Activated naive CD4-positive, alpha-beta T cell treated with Interleukin-2 at 50 U/mL for 16 hours (primary cell): ENCODE measurements at regions not wholly inside any gene's neighbourhood (a gene's known extent, or its start where the extent isn't known, plus 50 kb on each side); places are given as distances from the start of the nearest gene placed in this dataset.
"Not testable (repeated sequence)": the region's sequence is repeated elsewhere in the genome, so short reads cannot be mapped to it uniquely, and the experiment has no call there.

ENCODE experiments used
- DNase-seq: peaks from one replicate; pipeline ENCODE4 v3.0.0-alpha.2; 2020

DNA sequence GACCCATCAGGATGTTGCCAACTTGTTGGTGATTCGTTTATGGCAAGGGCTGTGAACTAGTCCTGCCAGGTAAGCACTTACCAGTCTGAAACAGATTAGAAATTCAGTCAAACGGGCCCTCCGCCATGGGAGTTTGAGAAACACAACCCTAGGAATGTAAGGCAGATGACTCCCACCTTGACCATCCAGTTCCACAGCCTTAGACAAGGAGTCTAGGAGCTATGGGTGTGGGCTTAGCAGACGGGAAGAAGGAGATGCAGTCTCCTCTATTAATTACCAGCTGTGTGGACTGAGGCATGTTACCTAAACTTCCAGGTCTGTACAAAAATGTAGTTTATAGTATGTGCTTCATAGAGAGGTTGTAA, 319.4 kb upstream of the NCKAP5 start:
- DNase-seq: no peak

DNA sequence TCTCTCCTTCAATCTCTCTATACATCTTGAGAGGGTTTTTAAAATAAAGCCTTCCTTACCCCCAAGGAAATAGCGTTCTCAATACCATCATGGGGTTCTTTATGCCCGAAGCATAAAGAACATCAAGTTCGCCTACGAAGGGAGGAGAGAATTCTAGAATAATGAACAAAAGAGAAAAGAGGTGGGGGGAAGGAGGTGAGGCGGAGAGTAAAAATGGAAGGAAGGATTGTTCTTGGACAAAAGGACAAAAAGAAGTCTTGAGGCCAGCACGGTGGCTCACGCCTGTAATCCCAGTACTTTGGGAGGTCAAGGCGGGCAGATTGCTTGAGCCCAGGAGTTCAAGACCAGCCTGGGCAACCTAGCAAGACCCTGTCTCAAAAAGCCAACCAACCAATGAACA, 319.8 kb upstream of the NCKAP5 start:
- no peak for DNase-seq

- DNase-seq: no peak
These were observed 320.5 kb upstream of the NCKAP5 start for GRCh38 chr2:133888621-133889219.

DNA sequence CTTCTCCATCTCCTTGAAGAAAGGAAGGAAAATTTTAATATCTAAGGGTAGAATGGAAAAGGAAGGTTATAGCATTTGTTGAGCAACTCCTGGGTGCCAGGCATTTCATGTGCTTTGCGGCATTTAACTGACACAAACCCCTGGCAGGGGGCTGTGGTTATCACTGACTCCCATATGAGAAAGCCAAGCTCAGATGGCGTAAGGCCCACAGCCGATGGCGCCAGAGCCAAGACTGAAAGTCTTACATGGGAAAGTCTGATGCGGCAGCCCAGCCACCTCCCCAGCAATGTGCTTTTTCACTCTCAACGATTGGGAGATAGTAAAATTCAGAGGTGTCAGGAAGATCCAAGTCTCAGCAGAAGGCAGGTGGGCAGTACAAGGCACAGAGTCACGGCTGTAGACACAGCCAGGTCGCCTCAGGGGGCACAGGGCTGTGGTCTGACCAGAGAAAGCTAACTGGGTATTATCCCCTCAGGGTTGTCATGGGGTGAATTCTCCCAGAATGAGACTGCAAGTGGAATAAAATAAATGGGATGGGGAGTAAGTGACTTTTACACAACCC, 324.2 kb upstream of the NCKAP5 start:
- no peak for DNase-seq

DNA sequence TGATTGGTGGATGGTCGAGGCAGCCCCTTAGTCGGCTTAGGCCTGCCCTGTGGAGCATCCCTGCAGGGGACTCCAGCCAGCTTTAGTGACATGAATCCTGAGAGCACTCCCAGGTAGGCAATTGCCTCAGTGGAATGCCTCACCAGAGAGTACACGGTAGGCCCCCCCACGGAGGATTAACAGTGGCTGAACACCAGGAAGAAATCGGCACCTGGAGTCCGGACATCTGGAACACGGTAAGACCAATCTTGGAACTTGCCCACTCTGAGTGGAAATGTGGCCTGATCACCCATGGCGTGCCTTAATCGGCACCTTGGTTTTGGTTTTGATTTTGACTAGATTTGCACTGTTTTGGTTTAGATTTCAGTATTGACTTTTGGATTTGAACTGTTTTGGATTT, 326.2 kb upstream of the NCKAP5 start:
- DNase-seq: no peak

GRCh38 chr2:133897838-133898237, 329.6 kb upstream of the NCKAP5 start:
- not testable (repeated sequence) for DNase-seq

DNA sequence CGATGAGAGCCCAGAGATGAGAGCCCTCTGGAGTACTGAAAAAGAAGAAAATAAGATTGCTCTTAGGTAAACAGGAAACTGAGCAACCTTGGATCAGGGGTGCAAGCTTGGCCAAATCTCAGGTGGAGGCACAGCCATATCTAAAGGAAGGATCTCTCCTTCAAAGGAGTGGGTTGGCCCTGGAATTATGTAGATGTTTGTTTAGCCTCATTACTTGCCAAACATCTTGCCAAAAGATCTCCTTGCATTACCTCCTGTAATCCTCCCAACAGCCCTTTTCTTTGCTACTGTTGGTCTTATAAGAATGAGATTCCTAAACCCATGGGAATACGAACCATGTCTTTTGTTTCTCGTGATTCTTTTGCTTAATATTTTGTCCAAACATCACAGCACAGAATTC, 332.6 kb upstream of the NCKAP5 start:
- no peak for DNase-seq

- DNase-seq: no peak
These were observed 338.1 kb upstream of the NCKAP5 start for GRCh38 chr2:133906396-133906795.

GRCh38 chr2:133906926-133907325, 338.7 kb upstream of the NCKAP5 start:
- DNase-seq: no peak

GRCh38 chr2:133908171-133908570, 339.9 kb upstream of the NCKAP5 start:
- DNase-seq: no peak

GRCh38 chr2:133918141-133918540, 335.7 kb upstream of the MGAT5 start:
- DNase-seq: no peak

GRCh38 chr2:133919285-133919684, 334.6 kb upstream of the MGAT5 start:
- DNase-seq: no peak

GRCh38 chr2:133927894-133928293, 326.0 kb upstream of the MGAT5 start:
- no peak for DNase-seq

- DNase-seq: no peak
These were observed 317.8 kb upstream of the MGAT5 start for GRCh38 chr2:133936096-133936495.

GRCh38 chr2:133936601-133937000, 317.3 kb upstream of the MGAT5 start:
- DNase-seq: no peak

DNA sequence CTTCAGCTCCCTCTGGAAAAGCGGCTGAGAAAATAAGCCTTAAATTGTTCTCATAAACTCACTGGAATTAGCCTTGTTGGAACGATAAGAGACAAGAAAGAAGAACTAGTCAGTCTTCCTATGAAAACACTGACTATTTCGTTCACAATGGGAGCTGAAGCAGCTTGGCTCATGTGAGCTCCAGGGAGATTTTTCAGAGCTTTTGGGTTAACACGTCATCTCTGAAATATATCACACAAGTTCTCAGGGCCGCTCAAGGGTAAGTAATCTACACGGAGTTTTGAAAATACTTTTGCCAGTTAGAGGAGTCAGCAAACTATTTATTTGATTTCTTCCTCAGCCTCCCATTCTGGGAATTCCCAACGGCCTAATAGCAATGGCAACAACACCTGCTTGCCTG, 316.2 kb upstream of the MGAT5 start:
- no peak for DNase-seq

GRCh38 chr2:133940134-133940533, 313.7 kb upstream of the MGAT5 start:
- no peak for DNase-seq

- no peak for DNase-seq
These were observed 312.2 kb upstream of the MGAT5 start for GRCh38 chr2:133941666-133942065.

GRCh38 chr2:133942398-133942797, 311.5 kb upstream of the MGAT5 start:
- no peak for DNase-seq

- no peak for DNase-seq
These were observed 310.8 kb upstream of the MGAT5 start for GRCh38 chr2:133943108-133943507.

DNA sequence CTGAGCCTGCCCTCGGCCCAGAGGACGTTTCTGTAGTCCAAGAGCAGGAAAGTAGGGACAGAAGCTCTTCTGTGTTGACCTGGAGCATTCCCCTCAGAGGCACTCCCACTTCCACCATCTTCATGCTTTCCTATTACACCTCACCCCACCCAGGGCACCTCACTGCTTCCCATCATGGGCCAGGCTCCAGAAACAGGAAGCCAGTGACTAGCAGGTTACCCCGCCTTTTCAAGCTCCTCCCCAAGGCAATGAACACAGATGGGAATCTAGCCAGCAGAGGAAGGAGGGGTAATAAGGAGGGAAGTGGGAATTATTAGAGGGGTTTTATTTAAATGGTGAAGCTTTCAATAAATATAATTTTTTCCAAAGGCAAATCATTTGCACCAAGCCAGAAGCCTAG, 308.8 kb upstream of the MGAT5 start:
- no peak for DNase-seq

DNA sequence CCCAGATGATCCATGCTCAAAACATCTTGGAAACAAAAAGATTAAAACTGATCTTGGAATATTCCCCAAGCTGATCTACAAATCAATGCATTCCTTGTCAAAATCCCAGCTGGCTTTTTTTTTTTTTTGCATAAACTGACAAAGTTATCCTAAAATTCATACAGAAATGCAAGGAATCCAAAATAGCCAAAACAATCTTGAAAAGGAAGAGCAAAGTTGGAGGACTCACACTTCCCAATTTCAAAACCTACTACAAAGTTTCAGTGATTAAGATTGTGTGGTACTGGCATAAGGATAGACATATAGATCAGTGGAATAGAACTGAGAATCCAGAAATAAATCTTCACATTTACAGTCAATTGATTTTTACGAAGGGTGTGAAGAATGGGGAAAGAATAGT, 306.8 kb upstream of the MGAT5 start:
- DNase-seq: no peak

DNA sequence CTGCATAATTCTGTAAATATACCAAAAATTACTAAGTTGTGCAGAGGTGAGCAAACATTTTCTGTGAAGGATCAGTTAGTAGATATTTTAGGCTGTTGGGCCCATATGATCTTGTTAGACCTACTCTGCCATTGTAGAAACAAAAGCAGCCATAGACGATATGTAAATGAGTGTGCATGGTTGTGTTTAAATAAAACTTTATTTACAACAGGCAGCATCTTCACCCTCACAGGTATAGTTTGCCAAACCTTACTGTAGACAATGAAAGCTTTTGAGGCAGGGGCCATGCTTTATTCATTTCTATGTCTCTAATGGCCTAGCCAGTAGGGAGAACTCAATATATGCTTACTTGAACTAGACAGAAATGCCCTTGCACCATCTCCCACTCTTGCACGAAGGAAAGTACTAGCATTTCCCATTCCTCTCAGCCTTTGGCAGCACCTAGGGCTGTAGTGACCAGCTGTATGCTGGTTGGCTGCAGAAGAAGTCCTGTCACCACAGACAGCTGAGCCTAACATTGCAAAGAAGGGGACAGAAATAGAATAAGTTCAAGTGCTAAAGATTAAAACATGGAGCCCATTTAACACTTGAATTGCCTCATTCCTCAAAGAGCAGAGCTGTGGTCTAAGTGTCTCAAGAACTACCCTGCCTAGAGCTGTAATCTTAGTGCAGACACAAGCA, 305.1 kb upstream of the MGAT5 start:
- no peak for DNase-seq

GRCh38 chr2:133949595-133949994, 304.3 kb upstream of the MGAT5 start:
- no peak for DNase-seq

GRCh38 chr2:133951209-133951608, 302.7 kb upstream of the MGAT5 start:
- DNase-seq: no peak
